ENCODE measurements at regions not wholly inside any gene's neighbourhood (a gene's known extent, or its start where the extent isn't known, plus 50 kb on each side); places are given as distances from the start of the nearest gene placed in this dataset.
"Not testable (repeated sequence)": the region's sequence is repeated elsewhere in the genome, so short reads cannot be mapped to it uniquely, and the experiment has no call there.

GRCh38 chr9:135411605-135412004 lies 68.0 kb upstream of the PPP1R26 start:
- not testable (repeated sequence) for H3K27me3 Mint-ChIP-seq (ENCODE audit: low read depth); H3K4me1 Mint-ChIP-seq (ENCODE audit: low read depth); ATAC-seq (replicated peaks in 1 of 2); H3K27ac Mint-ChIP-seq; H3K9me3 Mint-ChIP-seq; H3K36me3 Mint-ChIP-seq (ENCODE audit: insufficient read depth in 2 of 2); DNase-seq; H3K4me3 Mint-ChIP-seq

- H3K27ac Mint-ChIP-seq; H3K4me1 Mint-ChIP-seq (ENCODE audit: low read depth): not testable (repeated sequence)
Observed at GRCh38 chr9:135412315-135413085, 67.1 kb upstream of the PPP1R26 start.

GRCh38 chr9:135413086-135413375 lies 66.6 kb upstream of the PPP1R26 start:
- no peak overlapping the region for H3K4me3 Mint-ChIP-seq
- ATAC-seq (replicated peaks in 1 of 2) (no peak), DNase-seq (no peak)
- no peaks in the 10 kb centered on the region for H3K9me3 Mint-ChIP-seq
- no peaks in the 10 kb centered on the region for H3K36me3 Mint-ChIP-seq (ENCODE audit: insufficient read depth in 2 of 2)
- H3K27me3 Mint-ChIP-seq (ENCODE audit: low read depth) = no peaks in the 10 kb centered on the region
- H3K4me1 Mint-ChIP-seq (ENCODE audit: low read depth) = no peaks in the 10 kb centered on the region
- no peak overlapping the region for H3K27ac Mint-ChIP-seq

More at GRCh38 chr9:135412315-135413085, 67.1 kb upstream of the PPP1R26 start:
- H3K9me3 Mint-ChIP-seq; H3K36me3 Mint-ChIP-seq (ENCODE audit: insufficient read depth in 2 of 2); H3K4me3 Mint-ChIP-seq; H3K27me3 Mint-ChIP-seq (ENCODE audit: low read depth): not testable (repeated sequence)
- peak; percentile 65 to 83 for DNase-seq
- peak; percentile 77 to 79 for ATAC-seq (replicated peaks in 1 of 2)

GRCh38 chr9:135413461-135413860 lies 66.1 kb upstream of the PPP1R26 start:
- DNase-seq = no peak
- Mint-ChIP-seq H3K9me3 (no peaks in the 10 kb centered on the region), H3K4me1 (ENCODE audit: low read depth) (no peaks in the 10 kb centered on the region), H3K4me3 (no peak overlapping the region), H3K36me3 (ENCODE audit: insufficient read depth in 2 of 2) (no peaks in the 10 kb centered on the region), H3K27ac (no peak overlapping the region), H3K27me3 (ENCODE audit: low read depth) (no peaks in the 10 kb centered on the region)
- ATAC-seq (replicated peaks in 1 of 2) = no peak

- Mint-ChIP-seq H3K9me3 (no peaks in the 10 kb centered on the region), H3K27ac (no peak overlapping the region)
- no peak for ATAC-seq (replicated peaks in 1 of 2)
Observed at GRCh38 chr9:135414293-135414692, 65.3 kb upstream of the PPP1R26 start.

GRCh38 chr9:135415586-135415985 lies 64.0 kb upstream of the PPP1R26 start:
- Mint-ChIP-seq H3K27ac (no peak overlapping the region), H3K27me3 (ENCODE audit: low read depth) (peaks cover 7% of the 10 kb centered on the region), H3K4me1 (ENCODE audit: low read depth) (no peaks in the 10 kb centered on the region), H3K36me3 (ENCODE audit: insufficient read depth in 2 of 2) (no peaks in the 10 kb centered on the region), H3K4me3 (no peak overlapping the region), H3K9me3 (no peaks in the 10 kb centered on the region)
- no peak for DNase-seq
- no peak for ATAC-seq (replicated peaks in 1 of 2)

More at GRCh38 chr9:135414293-135414692, 65.3 kb upstream of the PPP1R26 start:
- no peak for DNase-seq
- Mint-ChIP-seq H3K4me3 (no peak overlapping the region), H3K27me3 (ENCODE audit: low read depth) (peaks cover 1% of the 10 kb centered on the region), H3K36me3 (ENCODE audit: insufficient read depth in 2 of 2) (no peaks in the 10 kb centered on the region), H3K4me1 (ENCODE audit: low read depth) (no peaks in the 10 kb centered on the region)

GRCh38 chr9:135416664-135417290 lies 62.8 kb upstream of the PPP1R26 start:
- Mint-ChIP-seq H3K36me3 (ENCODE audit: insufficient read depth in 2 of 2) (no peaks in the 10 kb centered on the region), H3K9me3 (no peaks in the 10 kb centered on the region), H3K27me3 (ENCODE audit: low read depth) (peaks cover 7% of the 10 kb centered on the region), H3K4me3 (no peak overlapping the region), H3K4me1 (ENCODE audit: low read depth) (no peaks in the 10 kb centered on the region), H3K27ac (no peak overlapping the region)
- ATAC-seq (replicated peaks in 1 of 2) (no peak), DNase-seq (no peak)

- H3K27ac Mint-ChIP-seq = no peak overlapping the region
- H3K4me1 Mint-ChIP-seq (ENCODE audit: low read depth) = no peaks in the 10 kb centered on the region
- DNase-seq = no peak
- H3K36me3 Mint-ChIP-seq (ENCODE audit: insufficient read depth in 2 of 2) = no peaks in the 10 kb centered on the region
- no peaks in the 10 kb centered on the region for H3K9me3 Mint-ChIP-seq
- no peak overlapping the region for H3K4me3 Mint-ChIP-seq
- ATAC-seq (replicated peaks in 1 of 2) = no peak
- peaks cover 7% of the 10 kb centered on the region for H3K27me3 Mint-ChIP-seq (ENCODE audit: low read depth)
Observed at GRCh38 chr9:135418161-135418560, 61.4 kb upstream of the PPP1R26 start.

GRCh38 chr9:135419106-135419505 lies 60.5 kb upstream of the PPP1R26 start:
- no peaks in the 10 kb centered on the region for H3K4me1 Mint-ChIP-seq (ENCODE audit: low read depth)
- no peak for DNase-seq
- peaks cover 0 to 3% of the 10 kb centered on the region in 2 donors for H3K36me3 Mint-ChIP-seq (ENCODE audit: insufficient read depth in 2 of 2)
- peaks cover 12% of the 10 kb centered on the region for H3K27me3 Mint-ChIP-seq (ENCODE audit: low read depth)
- H3K4me3 Mint-ChIP-seq = no peak overlapping the region
- H3K27ac Mint-ChIP-seq = no peak overlapping the region
- no peak for ATAC-seq (replicated peaks in 1 of 2)
- H3K9me3 Mint-ChIP-seq = peaks cover 0 to 2% of the 10 kb centered on the region in 2 donors

- Mint-ChIP-seq H3K9me3 (peaks cover 2 to 3% of the 10 kb centered on the region in 2 donors), H3K36me3 (ENCODE audit: insufficient read depth in 2 of 2) (peaks cover 3 to 6% of the 10 kb centered on the region in 2 donors), H3K4me3 (no peak overlapping the region), H3K4me1 (ENCODE audit: low read depth) (no peaks in the 10 kb centered on the region), H3K27me3 (ENCODE audit: low read depth) (peaks cover 12% of the 10 kb centered on the region), H3K27ac (no peak overlapping the region)
- DNase-seq = no peak
- no peak for ATAC-seq (replicated peaks in 1 of 2)
Observed at GRCh38 chr9:135422341-135422944, 57.1 kb upstream of the PPP1R26 start.

GRCh38 chr9:135423725-135424124 lies 55.9 kb upstream of the PPP1R26 start:
- ATAC-seq (replicated peaks in 1 of 2) (no peak), DNase-seq (no peak)
- Mint-ChIP-seq H3K4me1 (ENCODE audit: low read depth) (no peaks in the 10 kb centered on the region), H3K27ac (no peak overlapping the region), H3K36me3 (ENCODE audit: insufficient read depth in 2 of 2) (peaks cover 5 to 8% of the 10 kb centered on the region in 2 donors), H3K9me3 (peaks cover 2 to 4% of the 10 kb centered on the region in 2 donors), H3K27me3 (ENCODE audit: low read depth) (peaks cover 13% of the 10 kb centered on the region), H3K4me3 (no peak overlapping the region)

Measured in activated T-cell treated with anti-CD3 and anti-CD28 coated beads, Interleukin-2, amount 50 U/mL, for 72 hours (primary cell).